ENCODE measurements at regions not wholly inside any gene's neighbourhood (a gene's known extent, or its start where the extent isn't known, plus 50 kb on each side); places are given as distances from the start of the nearest gene placed in this dataset.

DNA sequence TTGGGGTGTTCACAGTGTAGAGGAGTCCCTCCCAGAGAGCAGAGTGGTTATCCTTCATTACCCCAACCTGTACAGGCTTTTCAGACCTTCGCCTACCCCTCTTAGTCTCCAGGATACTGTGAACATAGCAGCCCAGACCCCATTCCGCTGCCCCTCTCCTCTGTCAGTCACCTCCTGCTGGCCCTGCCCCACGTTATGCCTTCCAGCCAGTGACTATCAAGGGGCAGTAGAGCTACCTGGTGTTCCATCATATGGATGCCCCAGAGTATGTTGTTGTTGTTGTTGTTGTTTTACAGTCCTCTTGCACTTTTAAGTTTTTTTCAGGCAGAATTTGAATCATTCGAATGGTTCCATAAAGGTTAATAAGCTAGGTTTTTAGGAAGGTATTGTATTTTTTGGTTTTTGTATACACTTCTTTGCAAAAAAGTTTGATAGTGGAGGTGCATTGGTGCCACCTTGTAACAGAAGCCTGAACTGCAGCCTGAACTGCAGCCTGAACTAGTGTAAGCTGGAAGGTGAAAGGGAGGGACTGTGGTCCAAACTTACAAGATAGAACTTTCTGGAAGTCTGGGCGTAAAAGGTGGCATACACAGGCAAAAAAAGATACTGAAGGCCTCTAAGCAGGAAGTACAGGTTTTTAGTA is 101.4 kb upstream of the RAB40AL start:
- ChIA-PET CTCF (interaction anchor here (0.5 to 1.6 kb wide), 6 partner anchors 14 to 341 kb away, joined by 3 to 4 read pairs (median 4); partner anchors contain the start of gene GPRASP3), POLR2A (no interaction called here)
- Histone ChIP-seq H3K27me3 (ENCODE audit: control insufficient read depth, insufficient read depth, low read length) (no peaks in the 10 kb centered on the region), H3K36me3 (ENCODE audit: control insufficient read depth, insufficient read depth, low read length) (no peaks in the 10 kb centered on the region), H3K4me3 (ENCODE audit: low read depth, low read length) (no peak overlapping the region)
- no peak for DNase-seq (ENCODE audit: low read depth)
- TF ChIP-seq, protein P1, sequence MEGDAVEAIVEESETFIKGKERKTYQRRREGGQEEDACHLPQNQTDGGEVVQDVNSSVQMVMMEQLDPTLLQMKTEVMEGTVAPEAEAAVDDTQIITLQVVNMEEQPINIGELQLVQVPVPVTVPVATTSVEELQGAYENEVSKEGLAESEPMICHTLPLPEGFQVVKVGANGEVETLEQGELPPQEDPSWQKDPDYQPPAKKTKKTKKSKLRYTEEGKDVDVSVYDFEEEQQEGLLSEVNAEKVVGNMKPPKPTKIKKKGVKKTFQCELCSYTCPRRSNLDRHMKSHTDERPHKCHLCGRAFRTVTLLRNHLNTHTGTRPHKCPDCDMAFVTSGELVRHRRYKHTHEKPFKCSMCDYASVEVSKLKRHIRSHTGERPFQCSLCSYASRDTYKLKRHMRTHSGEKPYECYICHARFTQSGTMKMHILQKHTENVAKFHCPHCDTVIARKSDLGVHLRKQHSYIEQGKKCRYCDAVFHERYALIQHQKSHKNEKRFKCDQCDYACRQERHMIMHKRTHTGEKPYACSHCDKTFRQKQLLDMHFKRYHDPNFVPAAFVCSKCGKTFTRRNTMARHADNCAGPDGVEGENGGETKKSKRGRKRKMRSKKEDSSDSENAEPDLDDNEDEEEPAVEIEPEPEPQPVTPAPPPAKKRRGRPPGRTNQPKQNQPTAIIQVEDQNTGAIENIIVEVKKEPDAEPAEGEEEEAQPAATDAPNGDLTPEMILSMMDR (IDR thresholded peaks at IDR 0.05; ENCODE audit: insufficient read depth, low read depth, low read length): peak; percentile 67

DNA sequence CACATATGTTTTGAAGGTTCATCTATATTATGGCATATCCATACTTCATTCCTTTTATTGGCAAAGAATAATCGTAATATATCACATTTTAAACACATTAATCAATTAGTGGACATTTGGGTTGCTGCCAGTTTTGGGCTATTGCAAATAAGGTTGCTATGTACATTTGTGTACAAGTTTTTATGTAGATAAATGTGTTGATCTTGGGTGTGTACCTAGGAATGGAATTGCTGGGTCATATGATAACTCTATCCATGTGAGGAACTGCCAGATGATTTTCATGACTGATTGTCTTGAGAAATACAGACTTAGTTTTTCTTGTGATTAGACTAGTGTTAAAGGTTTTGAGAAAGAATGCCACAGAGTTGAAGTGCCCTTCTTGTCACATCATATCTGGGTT is 99.2 kb upstream of the RAB40AL start:
- TF ChIP-seq, protein P1 (IDR thresholded peaks at IDR 0.05; ENCODE audit: insufficient read depth, low read depth, low read length): no peak
- no peaks in the 10 kb centered on the region for H3K36me3 ChIP-seq (ENCODE audit: control insufficient read depth, insufficient read depth, low read length)
- H3K27me3 ChIP-seq (ENCODE audit: control insufficient read depth, insufficient read depth, low read length): no peaks in the 10 kb centered on the region
- ChIA-PET CTCF (no interaction called here), POLR2A (no interaction called here)
- DNase-seq (ENCODE audit: low read depth): no peak
- no peak overlapping the region for H3K4me3 ChIP-seq (ENCODE audit: low read depth, low read length)

DNA sequence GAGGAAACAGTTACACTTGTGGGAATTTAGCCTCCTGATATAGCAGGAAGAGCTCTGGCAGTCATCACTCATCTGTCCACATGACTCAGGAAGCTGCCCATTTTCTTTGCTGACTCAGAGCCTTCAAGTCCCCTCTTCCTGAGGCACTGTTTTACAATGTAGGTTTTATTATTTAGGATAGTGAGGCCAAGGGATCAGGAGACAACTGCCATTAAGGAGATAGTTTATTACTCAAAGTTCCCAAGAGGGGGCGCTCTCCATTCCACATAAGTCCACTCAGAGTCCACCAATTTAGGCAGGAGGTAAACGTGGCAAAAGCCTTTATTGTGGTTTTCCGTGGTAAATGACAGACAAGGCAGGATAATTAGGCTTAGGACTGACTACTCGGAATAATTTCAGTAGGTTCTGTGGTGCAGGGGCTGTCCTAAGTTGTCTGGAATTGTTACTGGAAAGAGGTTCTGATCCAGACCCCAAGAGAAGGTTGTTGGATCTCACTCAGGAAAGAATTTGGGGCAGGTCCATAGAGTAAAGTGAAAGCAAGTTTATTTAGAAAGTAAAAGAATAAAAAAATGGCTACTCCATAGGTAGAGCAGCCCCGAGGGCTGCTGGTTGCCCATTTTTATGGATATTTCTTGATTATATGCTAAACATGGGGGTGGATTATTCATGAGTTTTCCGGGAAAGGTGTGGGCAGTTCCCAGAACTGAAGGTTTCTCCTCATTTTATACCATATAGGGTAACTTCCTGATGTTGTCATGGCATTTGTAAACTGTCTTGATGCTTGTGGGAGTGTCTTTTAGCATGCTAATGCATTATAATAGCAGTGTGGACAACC is 96.0 kb upstream of the RAB40AL start:
- TF ChIP-seq, protein P1 (IDR thresholded peaks at IDR 0.05; ENCODE audit: insufficient read depth, low read depth, low read length): no peak; the same call in 1 of the 2 replicates
- no peaks in the 10 kb centered on the region for H3K36me3 ChIP-seq (ENCODE audit: control insufficient read depth, insufficient read depth, low read length)
- DNase-seq (ENCODE audit: low read depth): no peak
- H3K27me3 ChIP-seq (ENCODE audit: control insufficient read depth, insufficient read depth, low read length): no peaks in the 10 kb centered on the region
- CTCF ChIA-PET: interaction anchor here (1.5 kb wide), 1 partner anchor 8 kb away, joined by 3 read pairs; no protein-coding TSS in a partner anchor
- H3K4me3 ChIP-seq (ENCODE audit: low read depth, low read length): no peak overlapping the region
- POLR2A ChIA-PET: no interaction called here

DNA sequence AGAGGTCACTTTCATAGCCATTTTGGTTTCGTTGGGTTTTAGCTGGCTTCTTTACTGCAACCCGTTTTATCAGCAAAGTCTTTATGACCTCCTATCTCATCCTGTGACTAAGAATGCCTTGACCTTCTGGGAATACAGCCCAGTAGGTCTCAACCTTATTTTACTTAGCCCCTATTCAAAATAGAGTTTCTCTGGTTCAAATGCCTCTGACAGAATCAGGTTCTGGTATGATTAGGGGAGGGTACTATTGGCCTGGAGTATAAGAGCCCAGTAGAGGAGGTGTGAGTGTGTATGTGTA is 95.4 kb upstream of the RAB40AL start:
- no peak for DNase-seq (ENCODE audit: low read depth)
- TF ChIP-seq, protein P1 (IDR thresholded peaks at IDR 0.05; ENCODE audit: insufficient read depth, low read depth, low read length): no peak
- CTCF ChIA-PET: interaction anchor here (1.5 kb wide), 1 partner anchor 9 kb away, joined by 3 read pairs; no protein-coding TSS in a partner anchor
- Histone ChIP-seq H3K4me3 (ENCODE audit: low read depth, low read length) (no peak overlapping the region), H3K36me3 (ENCODE audit: control insufficient read depth, insufficient read depth, low read length) (no peaks in the 10 kb centered on the region), H3K27me3 (ENCODE audit: control insufficient read depth, insufficient read depth, low read length) (no peaks in the 10 kb centered on the region)
- POLR2A ChIA-PET: no interaction called here

DNA sequence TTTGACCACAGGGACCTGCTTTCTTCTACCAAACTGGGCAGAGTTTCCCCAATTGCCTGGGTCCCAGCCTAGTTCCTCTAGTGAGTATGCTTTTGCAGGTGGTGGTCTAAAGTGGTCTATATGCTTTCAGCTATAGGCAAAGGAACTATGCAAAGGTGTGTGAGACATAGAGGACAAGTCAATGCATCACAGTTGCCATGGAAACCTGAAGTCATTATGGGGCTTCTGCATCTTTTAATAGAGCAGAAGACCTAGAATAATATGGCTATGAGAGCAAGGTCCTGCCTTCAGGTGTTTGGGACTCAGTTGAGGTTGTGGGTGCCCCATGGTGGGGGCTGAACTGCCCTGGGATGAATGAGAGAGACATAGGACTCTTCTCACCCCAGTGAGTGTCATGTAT is 92.1 kb upstream of the RAB40AL start:
- ChIA-PET POLR2A (no interaction called here), CTCF (no interaction called here)
- H3K4me3 ChIP-seq (ENCODE audit: low read depth, low read length): no peak overlapping the region
- H3K36me3 ChIP-seq (ENCODE audit: control insufficient read depth, insufficient read depth, low read length): no peaks in the 10 kb centered on the region
- H3K27me3 ChIP-seq (ENCODE audit: control insufficient read depth, insufficient read depth, low read length): no peaks in the 10 kb centered on the region
- TF ChIP-seq, protein P1 (IDR thresholded peaks at IDR 0.05; ENCODE audit: insufficient read depth, low read depth, low read length): no peak
- no peak for DNase-seq (ENCODE audit: low read depth)

All from BJ (cell line).